OCI-LY1 (cell line): ENCODE measurements at regions not wholly inside any gene's neighbourhood (a gene's known extent, or its start where the extent isn't known, plus 50 kb on each side); places are given as distances from the start of the nearest gene placed in this dataset.

ENCODE experiments used
- H2AFZ ChIP-seq: fragments of 200-600 bp; sonication (generic), shearing (Covaris generic); 2 replicates; pipeline ENCODE4 v1.6.0; 2014; ENCODE audit warnings: antibody characterized with exemption, mild to moderate bottlenecking, low read length
- H3F3A ChIP-seq: fragments of 200-600 bp; sonication (generic), shearing (Covaris generic); 2 replicates; pipeline ENCODE4 v1.6.0; 2014; ENCODE audit warnings: mild to moderate bottlenecking, antibody characterized with exemption, low read length, moderate library complexity; ENCODE audit not compliant: insufficient read depth
- H3K27ac ChIP-seq: fragments of 200-600 bp; sonication (generic); 2 replicates; pipeline ENCODE4 v1.5.1; 2014; ENCODE audit warnings: low read length, mixed run types, mild to moderate bottlenecking, low read depth; ENCODE audit not compliant: poor library complexity, severe bottlenecking
- H3K27me3 ChIP-seq: fragments of 200-600 bp; sonication (generic); 2 replicates; pipeline ENCODE4 v1.6.0; 2014; ENCODE audit warnings: antibody characterized with exemption, mild to moderate bottlenecking, low read length, moderate library complexity; ENCODE audit not compliant: insufficient read depth
- H3K36me3 ChIP-seq: fragments of 200-600 bp; sonication (generic); 2 replicates; pipeline ENCODE4 v1.6.1; 2014; ENCODE audit warnings: mild to moderate bottlenecking, antibody characterized with exemption, low read length, moderate library complexity, mixed read lengths; ENCODE audit not compliant: insufficient read depth
- H3K4me1 ChIP-seq: fragments of 200-600 bp; sonication (generic); 2 replicates; pipeline ENCODE4 v1.5.1; 2014; ENCODE audit warnings: mild to moderate bottlenecking, low read length, moderate library complexity; ENCODE audit not compliant: insufficient read depth, severe bottlenecking
- H3K4me2 ChIP-seq: fragments of 200-600 bp; sonication (generic), shearing (Covaris generic); 2 replicates; pipeline ENCODE4 v1.6.1; 2014; ENCODE audit warnings: low read length
- H3K4me3 ChIP-seq: fragments of 200-600 bp; sonication (generic); 2 replicates; pipeline ENCODE4 v1.5.1; 2014; ENCODE audit warnings: low read length, low read depth, mild to moderate bottlenecking, mixed read lengths; ENCODE audit not compliant: poor library complexity, severe bottlenecking
- H3K79me2 ChIP-seq: fragments of 200-600 bp; shearing (Covaris generic); 2 replicates; pipeline ENCODE4 v1.6.1; 2016; ENCODE audit warnings: mixed run types, low read length, mixed read lengths; ENCODE audit not compliant: insufficient read depth
- H3K9ac ChIP-seq: fragments of 200-600 bp; sonication (generic), shearing (Covaris generic); 2 replicates; pipeline ENCODE4 v1.6.1; 2014; ENCODE audit warnings: mild to moderate bottlenecking, low read length, mixed read lengths
- H3K9me2 ChIP-seq: fragments of 200-600 bp; sonication (generic), shearing (Covaris generic); 2 replicates; pipeline ENCODE4 v1.6.1; 2014; ENCODE audit warnings: low read depth, mild to moderate bottlenecking, low read length, mixed read lengths
- H3K9me3 ChIP-seq: fragments of 200-600 bp; shearing (Covaris generic); 2 replicates; pipeline ENCODE4 v1.6.1; 2014; ENCODE audit warnings: low read length, mixed read lengths
- H4K20me1 ChIP-seq: fragments of 200-600 bp; sonication (generic), shearing (Covaris generic); 2 replicates; pipeline ENCODE4 v1.6.0; 2016; ENCODE audit warnings: mild to moderate bottlenecking, low read length; ENCODE audit not compliant: insufficient read depth
- CTCF ChIP-seq: fragments of 200-600 bp; sonication (generic), shearing (Covaris generic); IDR thresholded peaks from 2 replicates; pipeline ENCODE4 v1.5.1; 2017; ENCODE audit warnings: mild to moderate bottlenecking, antibody characterized with exemption, low read length, moderate library complexity, mixed read lengths
- EZH2 ChIP-seq: fragments of 200-600 bp; sonication (generic), shearing (Covaris generic); IDR thresholded peaks from 2 replicates; pipeline ENCODE4 v1.8.0; 2017; ENCODE audit warnings: borderline replicate concordance, mixed run types, mild to moderate bottlenecking, antibody characterized with exemption, low read length, moderate library complexity, mixed read lengths

- Histone ChIP-seq H3K27me3 (no peaks in the 10 kb centered on the region), H3F3A (no peaks in the 10 kb centered on the region), H3K4me3 (no peak overlapping the region), H3K4me1 (no peaks in the 10 kb centered on the region), H2AFZ (no peak overlapping the region), H3K9me3 (no peaks in the 10 kb centered on the region), H3K79me2 (no peaks in the 10 kb centered on the region), H3K36me3 (no peaks in the 10 kb centered on the region), H3K4me2 (no peak overlapping the region), H3K27ac (no peak overlapping the region), H3K9me2 (no peaks in the 10 kb centered on the region), H3K9ac (no peak overlapping the region), H4K20me1 (no peaks in the 10 kb centered on the region)
- TF ChIP-seq CTCF: no peak
- no peak for TF ChIP-seq EZH2
Measured at GRCh38 chr2:164351536-164351935, 269.7 kb downstream of the GRB14 start.

GRCh38 chr2:164335947-164336346 is 285.3 kb downstream of the GRB14 start:
- H3K4me3 ChIP-seq: no peak overlapping the region
- TF ChIP-seq EZH2: no peak
- no peak for TF ChIP-seq CTCF
- no peak overlapping the region for H2AFZ ChIP-seq
- no peaks in the 10 kb centered on the region for H3K36me3 ChIP-seq
- no peaks in the 10 kb centered on the region for H3K27me3 ChIP-seq
- H3K79me2 ChIP-seq: no peaks in the 10 kb centered on the region
- no peak overlapping the region for H3K9ac ChIP-seq
- no peaks in the 10 kb centered on the region for H3K9me3 ChIP-seq
- no peak overlapping the region for H3K4me2 ChIP-seq
- no peak overlapping the region for H3K27ac ChIP-seq
- no peaks in the 10 kb centered on the region for H4K20me1 ChIP-seq
- H3K4me1 ChIP-seq: no peaks in the 10 kb centered on the region
- no peaks in the 10 kb centered on the region for H3K9me2 ChIP-seq
- H3F3A ChIP-seq: no peaks in the 10 kb centered on the region

GRCh38 chr2:164335128-164335527 is 286.2 kb downstream of the GRB14 start:
- H3K27ac ChIP-seq: no peak overlapping the region
- H3K27me3 ChIP-seq: no peaks in the 10 kb centered on the region
- H3F3A ChIP-seq: no peaks in the 10 kb centered on the region
- no peaks in the 10 kb centered on the region for H3K79me2 ChIP-seq
- H3K9me3 ChIP-seq: no peaks in the 10 kb centered on the region
- no peak overlapping the region for H2AFZ ChIP-seq
- H3K9ac ChIP-seq: no peak overlapping the region
- H3K4me2 ChIP-seq: no peak overlapping the region
- no peak overlapping the region for H3K4me3 ChIP-seq
- TF ChIP-seq CTCF (no peak), EZH2 (no peak)
- H4K20me1 ChIP-seq: no peaks in the 10 kb centered on the region
- no peaks in the 10 kb centered on the region for H3K4me1 ChIP-seq
- no peaks in the 10 kb centered on the region for H3K9me2 ChIP-seq
- no peaks in the 10 kb centered on the region for H3K36me3 ChIP-seq
